ENCODE measurements at regions not wholly inside any gene's neighbourhood (a gene's known extent, or its start where the extent isn't known, plus 50 kb on each side); places are given as distances from the start of the nearest gene placed in this dataset.
A peak's percentile ranks its signal among the peaks of the same experiment; 100 is the strongest.

DNA sequence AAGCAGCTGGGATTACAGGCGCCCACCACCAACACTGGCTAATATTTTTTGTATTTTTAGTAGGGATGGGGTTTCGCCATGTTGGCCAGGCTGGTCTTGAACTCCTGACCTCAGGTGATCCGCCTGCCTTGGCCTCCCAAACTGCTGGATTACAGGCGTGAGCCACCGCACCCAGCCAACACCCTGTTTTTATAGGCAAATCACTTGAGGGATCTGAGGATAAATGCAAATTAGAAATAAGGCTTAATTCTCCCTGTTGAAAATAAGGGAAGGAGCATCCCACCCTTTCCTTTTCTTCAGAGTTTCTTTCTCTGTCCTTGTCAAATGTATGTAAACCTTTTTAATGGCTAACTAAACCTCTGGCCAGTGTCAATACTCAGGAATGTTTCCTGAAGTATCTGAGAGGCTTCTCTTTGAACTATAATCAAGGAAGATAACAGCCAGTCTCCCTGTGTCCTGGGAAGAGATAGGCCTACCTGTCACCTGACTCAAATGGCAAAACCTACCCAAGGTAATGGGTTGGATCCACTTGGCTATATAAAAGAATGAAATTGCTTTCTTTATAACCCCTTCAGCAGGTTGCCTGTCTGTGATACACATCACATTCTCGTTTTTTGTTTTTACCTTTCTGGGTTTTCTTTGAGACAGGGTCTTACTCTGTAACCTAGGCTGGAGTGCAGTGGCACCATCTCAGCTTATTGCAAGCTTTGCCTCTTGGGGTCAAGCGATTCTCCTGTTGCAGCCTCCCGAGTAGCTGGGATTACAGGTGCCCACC lies 64.5 kb upstream of the TNFAIP3 start:
- no peak overlapping the region for H3K4me3 ChIP-seq
- 96 to 100% methylated on average over 1 to 6 of the region's 8 CpGs for WGBS, 2 donors (ENCODE audit: low coverage in 1 of 2)
- H3K27me3 ChIP-seq: no peaks in the 10 kb centered on the region
- no peak for ATAC-seq
- peaks cover 3 to 45% (median 13%) of the 10 kb centered on the region in 3 donors for H3K4me1 ChIP-seq
- no peaks in the 10 kb centered on the region for H3K9me3 ChIP-seq
- no peak for TF ChIP-seq EP300 (IDR thresholded peaks at IDR 0.05)
- no peak for TF ChIP-seq POLR2A (IDR thresholded peaks at IDR 0.05)
- TF ChIP-seq POLR2AphosphoS5 (IDR thresholded peaks at IDR 0.05): no peak
- TF ChIP-seq, protein P1, sequence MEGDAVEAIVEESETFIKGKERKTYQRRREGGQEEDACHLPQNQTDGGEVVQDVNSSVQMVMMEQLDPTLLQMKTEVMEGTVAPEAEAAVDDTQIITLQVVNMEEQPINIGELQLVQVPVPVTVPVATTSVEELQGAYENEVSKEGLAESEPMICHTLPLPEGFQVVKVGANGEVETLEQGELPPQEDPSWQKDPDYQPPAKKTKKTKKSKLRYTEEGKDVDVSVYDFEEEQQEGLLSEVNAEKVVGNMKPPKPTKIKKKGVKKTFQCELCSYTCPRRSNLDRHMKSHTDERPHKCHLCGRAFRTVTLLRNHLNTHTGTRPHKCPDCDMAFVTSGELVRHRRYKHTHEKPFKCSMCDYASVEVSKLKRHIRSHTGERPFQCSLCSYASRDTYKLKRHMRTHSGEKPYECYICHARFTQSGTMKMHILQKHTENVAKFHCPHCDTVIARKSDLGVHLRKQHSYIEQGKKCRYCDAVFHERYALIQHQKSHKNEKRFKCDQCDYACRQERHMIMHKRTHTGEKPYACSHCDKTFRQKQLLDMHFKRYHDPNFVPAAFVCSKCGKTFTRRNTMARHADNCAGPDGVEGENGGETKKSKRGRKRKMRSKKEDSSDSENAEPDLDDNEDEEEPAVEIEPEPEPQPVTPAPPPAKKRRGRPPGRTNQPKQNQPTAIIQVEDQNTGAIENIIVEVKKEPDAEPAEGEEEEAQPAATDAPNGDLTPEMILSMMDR (IDR thresholded peaks at IDR 0.05): no peak
- no peaks in the 10 kb centered on the region for H3K36me3 ChIP-seq
- H3K27ac ChIP-seq: peak overlapping the region in 1 of 4 donors; percentile 84

DNA sequence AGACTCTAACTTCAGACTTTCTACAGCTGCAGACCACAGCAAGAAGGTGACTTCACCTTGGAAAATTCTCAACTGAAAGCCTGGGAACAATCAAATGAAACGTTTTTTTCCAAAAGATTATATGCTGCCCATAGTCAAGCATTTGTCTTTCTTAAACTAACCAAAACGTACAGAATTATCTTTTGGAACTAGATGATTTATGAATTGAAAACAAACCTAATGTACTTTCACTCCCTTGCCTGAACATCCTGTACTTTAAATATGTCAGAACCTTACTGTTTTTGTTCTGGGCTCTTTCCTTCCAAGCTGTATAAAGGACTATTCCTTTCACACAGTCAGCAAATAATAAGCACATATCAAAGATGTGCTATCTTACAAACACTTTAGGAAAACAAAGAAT lies 62.4 kb upstream of the TNFAIP3 start:
- peaks cover 3 to 50% (median 13%) of the 10 kb centered on the region in 3 donors for H3K4me1 ChIP-seq
- peak; percentile 66 for ATAC-seq
- no peaks in the 10 kb centered on the region for H3K27me3 ChIP-seq
- no peak overlapping the region for H3K4me3 ChIP-seq
- H3K9me3 ChIP-seq: no peaks in the 10 kb centered on the region
- peak overlapping the region; percentile 75 to 84 (median 82) for H3K27ac ChIP-seq
- no peaks in the 10 kb centered on the region for H3K36me3 ChIP-seq
- peak; percentile 38 for TF ChIP-seq EP300 (IDR thresholded peaks at IDR 0.05)
- TF ChIP-seq, protein P1 (IDR thresholded peaks at IDR 0.05): no peak
- no peak for TF ChIP-seq POLR2A (IDR thresholded peaks at IDR 0.05)
- no peak for TF ChIP-seq POLR2AphosphoS5 (IDR thresholded peaks at IDR 0.05)
- WGBS, 2 donors (ENCODE audit: low coverage in 1 of 2): 3 to 13% methylated on average over 2 of the region's 2 CpGs

DNA sequence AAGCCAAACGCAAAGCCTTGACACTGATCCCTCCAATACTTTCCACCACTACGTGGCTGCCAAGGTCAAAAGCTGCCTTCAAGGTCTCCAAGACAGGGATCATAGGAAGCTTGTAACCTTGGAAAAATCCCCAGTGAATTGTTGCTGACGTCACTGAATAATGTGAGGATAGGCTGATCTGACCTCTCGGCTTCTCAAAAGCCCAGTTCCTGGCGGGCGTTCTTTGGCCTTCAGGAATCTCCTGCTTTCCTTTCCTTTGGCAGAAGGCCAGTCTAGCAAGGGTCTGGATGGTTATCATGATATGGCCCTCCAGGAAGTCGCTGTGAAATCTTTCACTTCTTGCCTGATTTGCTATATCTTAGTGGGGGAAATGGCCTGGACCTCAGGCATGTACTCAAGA lies 61.4 kb upstream of the TNFAIP3 start:
- Histone ChIP-seq H3K4me3 (no peak overlapping the region), H3K36me3 (no peaks in the 10 kb centered on the region), H3K27me3 (no peaks in the 10 kb centered on the region), H3K27ac (peak overlapping the region; percentile 75 to 84 (median 82)), H3K9me3 (no peaks in the 10 kb centered on the region), H3K4me1 (peaks cover 3 to 40% (median 13%) of the 10 kb centered on the region in 3 donors)
- TF ChIP-seq EP300 (IDR thresholded peaks at IDR 0.05) (no peak), POLR2AphosphoS5 (IDR thresholded peaks at IDR 0.05) (no peak), POLR2A (IDR thresholded peaks at IDR 0.05) (no peak)
- TF ChIP-seq, protein P1 (IDR thresholded peaks at IDR 0.05): no peak
- WGBS, 2 donors (ENCODE audit: low coverage in 1 of 2): 72 to 80% methylated on average over 2 to 5 of the region's 7 CpGs
- no peak for ATAC-seq

DNA sequence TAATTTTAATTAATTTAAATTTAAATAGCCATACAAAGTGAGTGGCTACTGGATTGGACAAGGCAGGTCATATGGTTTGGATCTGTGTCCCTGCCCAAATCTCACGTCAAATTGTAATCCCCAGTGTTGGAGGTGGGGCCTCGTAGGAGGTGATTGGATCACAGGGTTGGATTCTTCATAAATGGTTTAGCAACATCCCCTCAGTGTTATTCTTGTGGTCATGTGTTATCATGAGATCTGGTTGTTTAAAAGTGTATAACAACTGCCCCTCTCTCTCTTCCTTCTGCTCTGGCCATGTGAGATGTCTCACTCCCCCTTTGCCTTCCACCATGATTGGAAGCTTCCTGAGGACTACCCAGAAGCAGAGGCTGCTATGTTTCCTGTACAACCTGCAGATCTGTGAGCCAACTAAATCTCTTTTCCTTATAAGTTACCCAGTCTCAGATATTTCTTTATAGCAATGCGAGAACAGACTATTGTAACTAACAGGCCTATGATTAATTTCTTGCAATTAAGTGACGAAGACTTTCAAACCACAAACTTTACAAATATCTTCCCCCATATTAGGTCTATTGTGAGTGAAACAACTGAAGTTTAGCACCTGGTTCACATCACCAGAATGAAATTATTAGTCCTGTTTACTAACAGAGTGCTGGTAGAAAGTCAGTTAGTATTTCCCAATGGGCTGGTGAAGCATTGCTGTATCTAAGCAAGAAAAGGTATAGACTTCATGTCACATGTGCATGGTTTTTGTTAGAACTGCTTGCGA lies 60.0 kb upstream of the TNFAIP3 start:
- ATAC-seq: no peak
- Histone ChIP-seq H3K27ac (peak overlapping the region in 1 of 4 donors; percentile 84), H3K4me3 (no peak overlapping the region), H3K4me1 (peaks cover 3 to 31% (median 13%) of the 10 kb centered on the region in 3 donors), H3K36me3 (no peaks in the 10 kb centered on the region), H3K27me3 (no peaks in the 10 kb centered on the region), H3K9me3 (no peaks in the 10 kb centered on the region)
- TF ChIP-seq, protein P1 (IDR thresholded peaks at IDR 0.05): no peak
- TF ChIP-seq POLR2AphosphoS5 (IDR thresholded peaks at IDR 0.05) (no peak), POLR2A (IDR thresholded peaks at IDR 0.05) (no peak), EP300 (IDR thresholded peaks at IDR 0.05) (no peak)
- WGBS, 2 donors (ENCODE audit: low coverage in 1 of 2): 90 to 92% methylated on average over 5 of the region's 5 CpGs

Measured in gastroesophageal sphincter (tissue), 4 donors.